ENCODE measurements at regions not wholly inside any gene's neighbourhood (a gene's known extent, or its start where the extent isn't known, plus 50 kb on each side); places are given as distances from the start of the nearest gene placed in this dataset.
"Not testable (repeated sequence)": the region's sequence is repeated elsewhere in the genome, so short reads cannot be mapped to it uniquely, and the experiment has no call there.

DNA sequence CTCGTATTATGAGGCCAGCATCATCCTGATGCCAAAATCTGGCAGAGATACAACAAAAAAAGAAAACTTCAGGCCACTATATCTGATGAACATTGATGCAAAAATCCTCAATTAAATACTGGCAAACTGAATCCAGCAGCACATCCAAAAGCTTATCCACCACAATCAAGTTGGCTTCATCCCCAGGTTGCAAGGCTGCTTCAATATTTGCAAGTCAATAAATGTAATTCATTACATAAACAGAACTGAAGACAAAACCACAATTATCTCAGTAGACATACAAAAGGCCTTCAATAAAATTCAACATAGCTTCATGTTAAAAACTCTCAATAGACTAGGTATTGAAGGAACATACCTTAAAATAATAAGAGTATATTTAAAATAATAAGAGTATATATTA lies 815.3 kb upstream of the SLITRK1 start:
- TF ChIP-seq POLR2A (IDR thresholded peaks at IDR 0.05; ENCODE audit: low read depth, low read length); CEBPB (IDR thresholded peaks at IDR 0.05; ENCODE audit: low read depth, low read length); CTCF (conservative IDR thresholded peaks at IDR 0.05; ENCODE audit: low read depth, low read length); MAFK (IDR thresholded peaks at IDR 0.05; ENCODE audit: low read depth, low read length); USF2 (IDR thresholded peaks at IDR 0.05; ENCODE audit: low read depth, low read length); RAD21 (IDR thresholded peaks at IDR 0.05; ENCODE audit: low read length); BHLHE40 (IDR thresholded peaks at IDR 0.05; ENCODE audit: low read depth, low read length); SMC3 (IDR thresholded peaks at IDR 0.05; ENCODE audit: low read depth, low read length); RFX5 (IDR thresholded peaks at IDR 0.05; ENCODE audit: low read depth, low read length); MAZ (IDR thresholded peaks at IDR 0.05; ENCODE audit: borderline replicate concordance, low read depth, low read length): not testable (repeated sequence)

All from IMR-90 (cell line).